NCI-H524 (cell line): ENCODE measurements at regions not wholly inside any gene's neighbourhood (a gene's known extent, or its start where the extent isn't known, plus 50 kb on each side); places are given as distances from the start of the nearest gene placed in this dataset.

Source experiments
- DNase-seq, 2 experiments: peaks; one replicate each; lab custom pipeline; 2025; lab: John Stamatoyannopoulos, UW

DNA sequence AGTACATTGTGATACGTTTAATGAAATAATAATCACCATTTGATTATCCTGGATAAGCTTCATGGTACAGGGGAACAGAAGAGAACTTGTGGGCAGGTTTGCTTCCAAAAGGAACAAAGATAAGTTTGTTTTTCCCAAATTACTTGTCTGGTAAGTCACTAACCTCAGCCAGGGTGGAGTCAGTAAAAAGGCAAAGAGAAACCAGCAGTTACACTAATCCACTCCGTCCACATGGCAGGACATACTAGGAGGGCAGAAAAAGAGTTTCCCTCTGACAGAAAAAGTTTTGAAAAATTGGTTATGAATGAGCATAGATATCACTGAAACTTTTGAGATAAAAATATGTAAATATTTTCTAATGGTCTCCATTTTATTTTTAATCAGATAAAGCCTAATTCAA lies 285.9 kb downstream of the IL15 start:
- no peak for DNase-seq

DNA sequence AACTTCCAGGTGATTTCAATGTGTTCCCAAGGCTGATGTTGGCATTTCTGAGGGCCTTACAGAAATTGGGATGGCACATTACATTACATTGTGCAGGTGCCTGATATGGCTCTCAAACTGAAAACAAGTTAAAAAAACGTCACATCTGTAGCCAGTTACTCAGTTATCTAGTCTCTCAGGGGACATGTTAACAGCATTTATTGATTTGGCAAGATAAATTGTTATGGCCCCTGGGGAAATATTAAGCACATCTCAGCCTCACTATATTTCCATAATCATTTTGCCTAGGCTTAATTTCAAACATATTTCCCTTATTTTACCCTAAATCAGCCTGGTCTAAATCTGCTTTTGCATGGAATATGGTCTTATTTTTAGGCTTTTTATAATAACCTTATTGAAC lies 290.0 kb downstream of the IL15 start:
- no peak for DNase-seq

DNA sequence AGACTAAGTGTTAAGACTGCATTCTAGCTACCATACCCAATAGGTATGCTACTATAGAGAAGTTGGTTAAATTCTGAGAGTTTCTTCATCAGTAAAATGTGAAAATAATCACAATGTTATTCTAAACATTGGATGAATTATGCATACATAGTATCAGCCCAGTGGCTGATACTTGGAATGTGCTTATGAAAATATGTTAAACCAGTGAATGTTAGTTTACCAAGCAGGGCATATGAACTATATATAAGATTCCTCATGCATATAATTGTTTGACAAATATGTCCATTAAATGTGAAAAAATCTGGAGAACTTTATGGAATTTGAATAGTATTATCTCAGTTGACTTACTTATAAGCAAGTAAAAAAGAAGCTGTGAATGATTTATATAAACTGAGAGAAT lies 296.1 kb downstream of the IL15 start:
- no peak for DNase-seq

DNA sequence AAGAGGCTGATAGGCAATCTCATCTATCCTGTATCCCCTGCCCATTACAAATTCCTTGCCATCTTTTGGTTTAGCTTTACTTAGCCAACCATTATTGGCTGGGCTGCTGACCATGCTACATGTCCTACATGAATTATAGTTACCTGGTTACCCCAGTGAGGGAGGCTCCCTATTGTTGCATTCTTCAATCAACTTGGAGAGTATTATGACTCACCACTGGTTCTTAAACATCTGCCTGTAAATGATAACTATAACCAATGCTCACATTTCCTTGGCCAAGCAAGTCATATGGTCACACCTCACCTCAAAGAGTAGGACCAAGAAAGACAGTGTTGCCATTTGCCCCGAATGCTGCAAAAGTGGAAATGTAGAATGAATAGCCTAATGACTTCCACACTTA lies 297.6 kb downstream of the IL15 start:
- no peak for DNase-seq

- no peak for DNase-seq
Observed at GRCh38 chr4:141955696-141956095, 319.3 kb downstream of the IL15 start.

- DNase-seq: no peak
Observed at GRCh38 chr4:141957416-141957815, 321.0 kb downstream of the IL15 start.

DNA sequence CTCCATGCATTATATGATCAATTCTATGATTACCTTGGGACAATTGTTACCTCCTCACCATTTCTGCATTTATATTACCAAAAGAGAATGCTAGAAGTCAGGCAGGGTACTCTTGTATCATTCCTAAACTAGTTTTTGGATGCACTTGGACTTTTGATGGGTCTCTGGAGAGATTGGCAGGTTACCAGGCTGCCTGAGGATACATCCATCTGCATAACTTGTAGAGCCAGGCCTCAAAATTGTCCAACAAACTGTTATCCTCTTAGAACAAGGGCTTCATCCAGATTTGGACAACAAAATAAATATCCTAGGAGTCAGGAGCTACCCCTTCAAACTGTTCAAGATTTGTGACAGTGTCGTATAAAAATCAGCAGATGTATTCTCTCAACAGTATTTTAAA lies 326.1 kb downstream of the IL15 start:
- DNase-seq: no peak

DNA sequence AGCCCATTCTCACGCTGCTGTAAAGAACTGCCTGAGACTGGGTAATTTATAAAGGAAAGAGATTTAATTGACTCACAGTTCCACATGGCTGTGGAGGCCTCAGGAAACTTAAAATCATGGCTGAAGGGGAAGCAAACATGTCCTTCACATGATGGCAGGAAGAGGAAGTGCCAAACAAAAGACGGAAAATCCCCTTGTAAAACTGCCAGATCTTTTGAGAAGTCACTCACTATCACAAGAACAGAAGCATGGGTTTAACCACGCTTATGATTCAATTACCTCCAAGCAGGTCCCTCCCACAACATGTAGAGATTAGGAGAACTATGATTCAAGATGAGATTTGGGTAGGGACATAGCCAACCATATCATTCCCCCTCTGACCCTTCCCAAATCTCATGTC lies 335.5 kb downstream of the IL15 start:
- DNase-seq: no peak

DNA sequence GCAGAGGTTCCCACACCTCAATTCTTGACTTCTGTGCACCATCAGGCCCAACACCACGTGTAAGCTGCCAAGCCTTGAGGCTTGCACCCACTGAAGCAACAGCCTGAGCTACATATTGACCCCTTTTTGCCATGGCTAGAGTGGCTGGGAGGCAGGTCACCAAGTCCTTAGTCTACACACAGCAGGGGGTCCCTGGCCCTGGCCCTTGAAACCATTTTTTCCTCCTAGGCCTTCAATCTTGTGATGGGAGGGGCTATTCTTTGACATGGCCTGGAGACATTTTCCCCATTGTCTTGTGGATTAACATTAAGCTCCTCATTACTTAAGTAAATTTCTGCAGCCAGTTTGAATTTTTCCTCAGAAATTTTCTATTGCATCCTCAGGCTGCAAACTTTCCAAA lies 336.6 kb downstream of the IL15 start:
- DNase-seq: no peak
